ENCODE measurements at regions not wholly inside any gene's neighbourhood (a gene's known extent, or its start where the extent isn't known, plus 50 kb on each side); places are given as distances from the start of the nearest gene placed in this dataset.

GRCh38 chr11:45748801-45749200 lies 56.1 kb upstream of the SLC35C1 start:
- ATAC-seq: peak; percentile 67
- H3K9me3 ChIP-seq (ENCODE audit: control insufficient read depth in 1 of 2, insufficient read depth in 1 of 2, low read depth in 1 of 2, low read length in 2 of 2): no peaks in the 10 kb centered on the region
- H4K20me1 ChIP-seq (ENCODE audit: insufficient read depth): no peaks in the 10 kb centered on the region
- ChIA-PET POLR2A (no interaction called here), CTCF (interaction anchor here (1.0 kb wide), 1 partner anchor 23 kb away, joined by 5 read pairs; no protein-coding TSS in a partner anchor), RAD21 (ENCODE audit: low non-redundant PET in 1 of 2, low total read pairs in 2 of 2, uncharacterized antibody in 2 of 2, unreplicated experiment in 2 of 2) (no interaction called here)
- no TSS peak for BruUV-seq (replicated peaks)
- no peak overlapping the region for H3K27ac ChIP-seq (ENCODE audit: low read depth, low read length)
- H3K36me3 ChIP-seq (ENCODE audit: control insufficient read depth in 1 of 2, insufficient read depth in 2 of 2, low read length in 2 of 2): no peaks in the 10 kb centered on the region
- intact Hi-C loops (cut with micrococcal nuclease): no loop called here
- no peak for DNase-seq (ENCODE audit: low read depth, low spot score)
- H3K4me2 ChIP-seq (ENCODE audit: low read length): no peak overlapping the region
- TF ChIP-seq EZH2 (IDR thresholded peaks at IDR 0.05): no peak
- TF ChIP-seq TCF7L2 (IDR thresholded peaks at IDR 0.05; ENCODE audit: borderline replicate concordance, extremely low read depth, insufficient read depth, insufficient read length): no peak
- TF ChIP-seq CTCF (IDR thresholded peaks at IDR 0.05 in 2 of 3, conservative IDR thresholded peaks at IDR 0.05 in 1 of 3; ENCODE audit: borderline replicate concordance in 1 of 3, insufficient read depth in 1 of 3, low read depth in 2 of 3, low read length in 2 of 3): peak in 2 of 3 experiments; percentile 29 to 33; a peak in 4 of 6 replicates
- no peak for TF ChIP-seq ZFX (IDR thresholded peaks at IDR 0.05)
- TF ChIP-seq MAX (IDR thresholded peaks at IDR 0.05): no peak
- no peak for TF ChIP-seq CEBPB (IDR thresholded peaks at IDR 0.05; ENCODE audit: low read depth)
- no peaks in the 10 kb centered on the region for H3K9me2 ChIP-seq (ENCODE audit: insufficient read depth)
- no peak overlapping the region for H3K9ac ChIP-seq (ENCODE audit: low read length)
- 0 out of 4 replicates have a peak, but pooled peaks cover 0 to 3% of the 10 kb centered on the region in 2 experiments for H3K4me1 ChIP-seq (ENCODE audit: control insufficient read depth in 1 of 2, insufficient read depth in 2 of 2, low read length in 2 of 2)
- H3K79me2 ChIP-seq (ENCODE audit: insufficient read depth, low read length): no peaks in the 10 kb centered on the region
- no peak overlapping the region for H3K4me3 ChIP-seq (replicated peaks in 1 of 2; ENCODE audit: low read depth in 1 of 2, low read length in 2 of 2)
- no peak overlapping the region for H2AFZ ChIP-seq (ENCODE audit: low read depth, low read length, poor library complexity, severe bottlenecking)
- H3K27me3 ChIP-seq (ENCODE audit: insufficient read depth, low read length): peaks cover 23% of the 10 kb centered on the region

- Histone ChIP-seq H3K9ac (ENCODE audit: low read length) (no peak overlapping the region), H3K36me3 (ENCODE audit: control insufficient read depth in 1 of 2, insufficient read depth in 2 of 2, low read length in 2 of 2) (no peaks in the 10 kb centered on the region), H4K20me1 (ENCODE audit: insufficient read depth) (no peaks in the 10 kb centered on the region), H3K4me3 (replicated peaks in 1 of 2; ENCODE audit: low read depth in 1 of 2, low read length in 2 of 2) (no peak overlapping the region), H2AFZ (ENCODE audit: low read depth, low read length, poor library complexity, severe bottlenecking) (no peak overlapping the region), H3K79me2 (ENCODE audit: insufficient read depth, low read length) (no peaks in the 10 kb centered on the region), H3K9me2 (ENCODE audit: insufficient read depth) (no peaks in the 10 kb centered on the region), H3K4me2 (ENCODE audit: low read length) (no peak overlapping the region), H3K9me3 (ENCODE audit: control insufficient read depth in 1 of 2, insufficient read depth in 1 of 2, low read depth in 1 of 2, low read length in 2 of 2) (no peaks in the 10 kb centered on the region), H3K27ac (ENCODE audit: low read depth, low read length) (no peak overlapping the region), H3K4me1 (ENCODE audit: control insufficient read depth in 1 of 2, insufficient read depth in 2 of 2, low read length in 2 of 2) (0 out of 4 replicates have a peak, but pooled peaks cover 0 to 3% of the 10 kb centered on the region in 2 experiments), H3K27me3 (ENCODE audit: insufficient read depth, low read length) (peaks cover 10% of the 10 kb centered on the region)
- ATAC-seq: no peak
- ChIA-PET POLR2A (no interaction called here), CTCF (no interaction called here), RAD21 (ENCODE audit: low non-redundant PET in 1 of 2, low total read pairs in 2 of 2, uncharacterized antibody in 2 of 2, unreplicated experiment in 2 of 2) (no interaction called here)
- no peak for TF ChIP-seq ELF1 (IDR thresholded peaks at IDR 0.05; ENCODE audit: borderline replicate concordance, low read depth)
- no TSS peak for BruUV-seq (replicated peaks)
- no peak for DNase-seq (ENCODE audit: low read depth, low spot score)
- intact Hi-C loops (cut with micrococcal nuclease): no loop called here
Measured at GRCh38 chr11:45745065-45745811, 59.7 kb upstream of the SLC35C1 start.
